HEK293 (cell line): ENCODE measurements at regions not wholly inside any gene's neighbourhood (a gene's known extent, or its start where the extent isn't known, plus 50 kb on each side); places are given as distances from the start of the nearest gene placed in this dataset.

Experiments
- CTCF ChIA-PET: fragments of 350-600 bp; formaldehyde crosslinking; extraction: SDS; loops from one replicate; lab custom pipeline; 2021; ENCODE audit warnings: antibody characterized with exemption; lab: Yijun Ruan, JAX
- POLR2A ChIA-PET: fragments of 300-600 bp; formaldehyde crosslinking; extraction: SDS; loops from one replicate; lab custom pipeline; 2020; ENCODE audit warnings: antibody characterized with exemption, inconsistent platforms; lab: Yijun Ruan, JAX
- H3K27ac ChIP-seq: fragments of 200-500 bp; sonication (Bioruptor generic); 2 replicates; pipeline ENCODE4 v1.5.1; 2014; ENCODE audit warnings: low read depth, low read length, control low read depth, inconsistent platforms; ENCODE audit errors: extremely low read depth
- H3K36me3 ChIP-seq, 2 experiments: fragments of 200-500 bp in 1 of 2; sonication (Bioruptor generic) in 1 of 2; 1 replicate in 1 of 2; 2 replicates in 1 of 2; pipeline ENCODE4 v1.5.1; 2014 to 2017; ENCODE audit warnings: inconsistent platforms in 2 of 2, low read length in 2 of 2; ENCODE audit not compliant: control insufficient read depth in 2 of 2, insufficient read depth in 1 of 2
- H3K4me1 ChIP-seq: fragments of 200-500 bp; sonication (Bioruptor generic); 2 replicates; pipeline ENCODE4 v1.5.1; 2014; ENCODE audit warnings: mild to moderate bottlenecking, low read length, inconsistent platforms; ENCODE audit not compliant: control insufficient read depth, insufficient read depth
- H3K4me3 ChIP-seq: 2 replicates; pipeline ENCODE4 v1.5.1; 2011; ENCODE audit warnings: low read depth, mild to moderate bottlenecking, control low read depth, low read length, moderate library complexity
- H3K9me3 ChIP-seq: fragments of 200-500 bp; sonication (Bioruptor generic); 2 replicates; pipeline ENCODE4 v1.5.1; 2014; ENCODE audit warnings: low read depth, low read length, inconsistent platforms; ENCODE audit not compliant: control insufficient read depth, insufficient read depth
- ATF2 ChIP-seq: fragments of 450-650 bp; formaldehyde crosslinking; IDR thresholded peaks from 2 replicates; pipeline ENCODE4 v1.5.1; 2016; ENCODE audit warnings: missing biosample characterization, missing genetic modification characterization, low read depth
- FEZF1 ChIP-seq: fragments of 450-650 bp; formaldehyde crosslinking; IDR thresholded peaks from 2 replicates; pipeline ENCODE4 v1.5.1; 2016; ENCODE audit warnings: missing biosample characterization, missing genetic modification characterization
- GLI4 ChIP-seq: fragments of 450-650 bp; formaldehyde crosslinking; IDR thresholded peaks from 2 replicates; pipeline ENCODE4 v1.5.1; 2016; ENCODE audit warnings: missing biosample characterization, missing genetic modification characterization
- GLIS1 ChIP-seq: fragments of 450-650 bp; formaldehyde crosslinking; IDR thresholded peaks from 2 replicates; pipeline ENCODE4 v1.5.1; 2016; ENCODE audit warnings: missing biosample characterization, missing genetic modification characterization
- HIC1 ChIP-seq: fragments of 450-650 bp; formaldehyde crosslinking; IDR thresholded peaks from 2 replicates; pipeline ENCODE4 v1.5.1; 2016; ENCODE audit warnings: missing biosample characterization, missing genetic modification characterization
- KLF7 ChIP-seq: fragments of 450-650 bp; formaldehyde crosslinking; IDR thresholded peaks from 2 replicates; pipeline ENCODE4 v1.5.1; 2016; ENCODE audit warnings: missing biosample characterization, missing genetic modification characterization, borderline replicate concordance
- SALL2 ChIP-seq: fragments of 450-650 bp; formaldehyde crosslinking; IDR thresholded peaks from 2 replicates; pipeline ENCODE4 v1.5.0; 2017; ENCODE audit warnings: missing biosample characterization, mild to moderate bottlenecking, missing genetic modification characterization, borderline replicate concordance
- ZBTB6 ChIP-seq: fragments of 450-650 bp; formaldehyde crosslinking; IDR thresholded peaks from 2 replicates; pipeline ENCODE4 v1.5.1; 2017; ENCODE audit warnings: missing biosample characterization, missing genetic modification characterization
- ZBTB8A ChIP-seq: fragments of 450-650 bp; formaldehyde crosslinking; IDR thresholded peaks from 2 replicates; pipeline ENCODE4 v1.5.1; 2016; ENCODE audit warnings: missing biosample characterization, missing genetic modification characterization
- ZNF169 ChIP-seq: fragments of 450-650 bp; formaldehyde crosslinking; IDR thresholded peaks from 2 replicates; pipeline ENCODE4 v1.5.1; 2016; ENCODE audit warnings: missing biosample characterization, missing genetic modification characterization
- ZNF174 ChIP-seq: fragments of 450-650 bp; formaldehyde crosslinking; IDR thresholded peaks from 2 replicates; pipeline ENCODE4 v1.5.0; 2017; ENCODE audit warnings: missing biosample characterization, mild to moderate bottlenecking, missing genetic modification characterization
- ZNF426 ChIP-seq: fragments of 450-650 bp; formaldehyde crosslinking; IDR thresholded peaks from 2 replicates; pipeline ENCODE4 v1.5.1; 2017; ENCODE audit warnings: missing biosample characterization, missing genetic modification characterization, mild to moderate bottlenecking, inconsistent platforms, moderate library complexity
- ZNF473 ChIP-seq: fragments of 450-650 bp; formaldehyde crosslinking; IDR thresholded peaks from 2 replicates; pipeline ENCODE4 v1.5.1; 2017; ENCODE audit warnings: missing biosample characterization, missing genetic modification characterization
- ZNF548 ChIP-seq: fragments of 450-650 bp; formaldehyde crosslinking; IDR thresholded peaks from 2 replicates; pipeline ENCODE4 v1.5.1; 2016; ENCODE audit warnings: missing biosample characterization, missing genetic modification characterization
- ZNF558 ChIP-seq: fragments of 450-650 bp; formaldehyde crosslinking; IDR thresholded peaks from 2 replicates; pipeline ENCODE4 v1.5.1; 2016; ENCODE audit warnings: missing biosample characterization, missing genetic modification characterization
- ZNF654 ChIP-seq: fragments of 450-650 bp; formaldehyde crosslinking; IDR thresholded peaks from 2 replicates; pipeline ENCODE4 v1.5.1; 2016; ENCODE audit warnings: low read depth, missing biosample characterization, missing genetic modification characterization
- ZNF677 ChIP-seq: fragments of 450-650 bp; IDR thresholded peaks from 2 replicates; pipeline ENCODE4 v1.5.0; 2018; ENCODE audit warnings: missing biosample characterization, mild to moderate bottlenecking, missing genetic modification characterization, moderate library complexity
- TF ChIP-seq, protein P1 (sequence below): fragments of 450-650 bp; formaldehyde crosslinking; IDR thresholded peaks from 2 replicates; pipeline ENCODE4 v1.5.1; 2016; ENCODE audit warnings: missing biosample characterization, missing genetic modification characterization
- TF ChIP-seq, protein P2 (sequence below): fragments of 450-650 bp; formaldehyde crosslinking; IDR thresholded peaks from 2 replicates; pipeline ENCODE4 v1.5.1; 2016; ENCODE audit warnings: missing biosample characterization, missing genetic modification characterization, borderline replicate concordance

DNA sequence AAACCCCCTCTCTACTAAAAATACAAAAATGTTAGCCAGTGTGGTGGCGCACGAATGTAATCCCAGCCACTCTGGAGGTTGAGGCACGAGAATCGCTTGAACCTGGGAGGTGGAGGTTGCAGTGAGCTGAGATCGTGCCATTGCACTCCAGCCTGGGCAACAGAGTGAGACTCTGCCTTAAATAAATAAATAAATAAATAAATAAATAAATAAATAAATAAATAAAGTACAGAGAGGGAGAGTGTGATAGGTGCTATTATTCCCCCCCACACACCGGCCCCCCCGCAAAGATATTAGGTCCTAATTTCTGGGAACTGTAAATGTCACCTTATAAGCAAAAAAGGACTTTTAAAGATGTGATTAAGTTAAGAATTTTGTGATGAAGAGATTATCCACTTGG, 291.0 kb downstream of the CCER1 start (continued):
- TF ChIP-seq ZBTB8A (tag by site-specific recombination) (peak; percentile 20; the same call in 1 of the 2 replicates), ZNF426 (peak; percentile 57), ZNF558 (tag by site-specific recombination) (0 out of 2 replicates have a peak, but pooled peaks have one; percentile 27)

- no peaks in the 10 kb centered on the region for H3K36me3 ChIP-seq
- CTCF ChIA-PET, result no interaction called here
- H3K27ac ChIP-seq, result no peak overlapping the region
- H3K4me3 ChIP-seq, result no peak overlapping the region
- no peaks in the 10 kb centered on the region for H3K4me1 ChIP-seq
- no peak for TF ChIP-seq ZBTB6 (tag by site-specific recombination)
- no peak for TF ChIP-seq HIC1 (tag by site-specific recombination)
- TF ChIP-seq GLI4 (tag by site-specific recombination), result no peak
- no peak for TF ChIP-seq ATF2 (tag by site-specific recombination)
- TF ChIP-seq SALL2, result no peak
- TF ChIP-seq FEZF1 (tag by site-specific recombination), result no peak
- TF ChIP-seq ZNF174 (tag by site-specific recombination), result no peak
- POLR2A ChIA-PET, result no interaction called here
- no peaks in the 10 kb centered on the region for H3K9me3 ChIP-seq
Measured at GRCh38 chr12:90659060-90659459, 295.9 kb downstream of the CCER1 start.

DNA sequence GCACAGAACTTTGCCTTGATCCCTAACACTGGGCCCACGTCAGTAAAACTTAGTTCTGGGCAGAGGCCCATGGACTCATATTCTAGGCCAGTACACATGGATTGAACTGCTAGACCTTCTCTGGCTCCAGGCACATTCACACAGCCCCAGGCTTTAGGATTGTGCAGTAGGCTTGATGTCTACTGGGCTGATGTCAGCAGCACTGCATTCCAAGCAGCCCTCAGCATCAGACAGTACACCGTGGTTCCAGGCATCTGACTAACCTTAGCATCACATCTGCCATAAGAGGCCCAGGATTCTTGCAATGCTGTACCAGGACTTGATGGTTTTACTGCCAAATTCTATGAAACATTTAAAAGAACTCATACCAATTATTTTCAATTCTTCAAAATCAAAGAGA, 301.9 kb downstream of the CCER1 start:
- ChIA-PET POLR2A (no interaction called here), CTCF (no interaction called here)
- Histone ChIP-seq H3K27ac (no peak overlapping the region), H3K9me3 (no peaks in the 10 kb centered on the region), H3K4me1 (no peaks in the 10 kb centered on the region), H3K36me3 (no peaks in the 10 kb centered on the region), H3K4me3 (no peak overlapping the region)
- no peak for TF ChIP-seq ZNF558 (tag by site-specific recombination)
- no peak for TF ChIP-seq ZNF548 (tag by site-specific recombination)
- TF ChIP-seq ZNF654 (tag by site-specific recombination), result no peak
- TF ChIP-seq, protein P1, sequence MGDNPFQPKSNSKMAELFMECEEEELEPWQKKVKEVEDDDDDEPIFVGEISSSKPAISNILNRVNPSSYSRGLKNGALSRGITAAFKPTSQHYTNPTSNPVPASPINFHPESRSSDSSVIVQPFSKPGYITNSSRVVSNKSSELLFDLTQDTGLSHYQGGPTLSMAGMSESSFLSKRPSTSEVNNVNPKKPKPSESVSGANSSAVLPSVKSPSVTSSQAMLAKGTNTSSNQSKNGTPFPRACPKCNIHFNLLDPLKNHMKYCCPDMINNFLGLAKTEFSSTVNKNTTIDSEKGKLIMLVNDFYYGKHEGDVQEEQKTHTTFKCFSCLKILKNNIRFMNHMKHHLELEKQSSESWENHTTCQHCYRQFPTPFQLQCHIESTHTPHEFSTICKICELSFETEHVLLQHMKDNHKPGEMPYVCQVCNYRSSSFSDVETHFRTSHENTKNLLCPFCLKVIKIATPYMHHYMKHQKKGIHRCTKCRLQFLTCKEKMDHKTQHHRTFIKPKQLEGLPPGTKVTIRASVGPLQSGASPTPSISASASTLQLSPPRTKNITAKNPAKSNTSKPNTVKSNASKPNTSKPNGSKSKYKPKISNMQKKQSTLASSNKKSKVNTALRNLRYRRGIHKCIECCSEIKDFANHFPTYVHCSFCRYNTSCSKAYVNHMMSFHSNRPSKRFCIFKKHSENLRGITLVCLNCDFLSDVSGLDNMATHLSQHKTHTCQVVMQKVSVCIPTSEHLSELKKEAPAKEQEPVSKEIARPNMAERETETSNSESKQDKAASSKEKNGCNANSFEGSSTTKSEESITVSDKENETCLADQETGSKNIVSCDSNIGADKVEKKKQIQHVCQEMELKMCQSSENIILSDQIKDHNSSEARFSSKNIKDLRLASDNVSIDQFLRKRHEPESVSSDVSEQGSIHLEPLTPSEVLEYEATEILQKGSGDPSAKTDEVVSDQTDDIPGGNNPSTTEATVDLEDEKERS, result no peak
- no peak for TF ChIP-seq GLIS1 (tag by site-specific recombination)
- TF ChIP-seq ZNF677, result no peak
- no peak for TF ChIP-seq ZNF473 (tag by site-specific recombination)
- no peak for TF ChIP-seq KLF7 (tag by site-specific recombination)
- TF ChIP-seq, protein P2, sequence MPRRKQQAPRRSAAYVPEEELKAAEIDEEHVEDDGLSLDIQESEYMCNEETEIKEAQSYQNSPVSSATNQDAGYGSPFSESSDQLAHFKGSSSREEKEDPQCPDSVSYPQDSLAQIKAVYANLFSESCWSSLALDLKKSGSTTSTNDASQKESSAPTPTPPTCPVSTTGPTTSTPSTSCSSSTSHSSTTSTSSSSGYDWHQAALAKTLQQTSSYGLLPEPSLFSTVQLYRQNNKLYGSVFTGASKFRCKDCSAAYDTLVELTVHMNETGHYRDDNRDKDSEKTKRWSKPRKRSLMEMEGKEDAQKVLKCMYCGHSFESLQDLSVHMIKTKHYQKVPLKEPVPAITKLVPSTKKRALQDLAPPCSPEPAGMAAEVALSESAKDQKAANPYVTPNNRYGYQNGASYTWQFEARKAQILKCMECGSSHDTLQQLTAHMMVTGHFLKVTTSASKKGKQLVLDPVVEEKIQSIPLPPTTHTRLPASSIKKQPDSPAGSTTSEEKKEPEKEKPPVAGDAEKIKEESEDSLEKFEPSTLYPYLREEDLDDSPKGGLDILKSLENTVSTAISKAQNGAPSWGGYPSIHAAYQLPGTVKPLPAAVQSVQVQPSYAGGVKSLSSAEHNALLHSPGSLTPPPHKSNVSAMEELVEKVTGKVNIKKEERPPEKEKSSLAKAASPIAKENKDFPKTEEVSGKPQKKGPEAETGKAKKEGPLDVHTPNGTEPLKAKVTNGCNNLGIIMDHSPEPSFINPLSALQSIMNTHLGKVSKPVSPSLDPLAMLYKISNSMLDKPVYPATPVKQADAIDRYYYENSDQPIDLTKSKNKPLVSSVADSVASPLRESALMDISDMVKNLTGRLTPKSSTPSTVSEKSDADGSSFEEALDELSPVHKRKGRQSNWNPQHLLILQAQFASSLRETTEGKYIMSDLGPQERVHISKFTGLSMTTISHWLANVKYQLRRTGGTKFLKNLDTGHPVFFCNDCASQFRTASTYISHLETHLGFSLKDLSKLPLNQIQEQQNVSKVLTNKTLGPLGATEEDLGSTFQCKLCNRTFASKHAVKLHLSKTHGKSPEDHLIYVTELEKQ, result no peak
- no peak for TF ChIP-seq ZNF169 (tag by site-specific recombination)
